GM06990 (cell line): ENCODE measurements at regions not wholly inside any gene's neighbourhood (a gene's known extent, or its start where the extent isn't known, plus 50 kb on each side); places are given as distances from the start of the nearest gene placed in this dataset.

ENCODE experiments used
- DNase-seq: peaks from one replicate; pipeline ENCODE4 v3.0.0-alpha.2; 2011; ENCODE audit not compliant: insufficient read length; ENCODE audit errors: extremely low read depth
- H3K27me3 ChIP-seq: replicated peaks from 2 replicates; pipeline ENCODE4 v1.6.0; 2011; ENCODE audit warnings: low read length; ENCODE audit not compliant: control insufficient read depth, insufficient read depth
- H3K36me3 ChIP-seq: 2 replicates; pipeline ENCODE4 v1.5.1; 2011; ENCODE audit warnings: low read length; ENCODE audit not compliant: control insufficient read depth, insufficient read depth
- H3K4me3 ChIP-seq: replicated peaks from 2 replicates; pipeline ENCODE4 v1.5.1; 2011; ENCODE audit warnings: low read depth, mild to moderate bottlenecking, control low read depth, low read length
- TF ChIP-seq, protein P1 (sequence below): IDR thresholded peaks from 2 replicates; pipeline ENCODE4 v1.5.1; 2011; ENCODE audit warnings: low read length, control low read depth, mild to moderate bottlenecking, inconsistent platforms; ENCODE audit not compliant: insufficient read depth, poor library complexity, severe bottlenecking

GRCh38 chr13:40385858-40386180 is 280.6 kb downstream of the FOXO1 start:
- TF ChIP-seq, protein P1, sequence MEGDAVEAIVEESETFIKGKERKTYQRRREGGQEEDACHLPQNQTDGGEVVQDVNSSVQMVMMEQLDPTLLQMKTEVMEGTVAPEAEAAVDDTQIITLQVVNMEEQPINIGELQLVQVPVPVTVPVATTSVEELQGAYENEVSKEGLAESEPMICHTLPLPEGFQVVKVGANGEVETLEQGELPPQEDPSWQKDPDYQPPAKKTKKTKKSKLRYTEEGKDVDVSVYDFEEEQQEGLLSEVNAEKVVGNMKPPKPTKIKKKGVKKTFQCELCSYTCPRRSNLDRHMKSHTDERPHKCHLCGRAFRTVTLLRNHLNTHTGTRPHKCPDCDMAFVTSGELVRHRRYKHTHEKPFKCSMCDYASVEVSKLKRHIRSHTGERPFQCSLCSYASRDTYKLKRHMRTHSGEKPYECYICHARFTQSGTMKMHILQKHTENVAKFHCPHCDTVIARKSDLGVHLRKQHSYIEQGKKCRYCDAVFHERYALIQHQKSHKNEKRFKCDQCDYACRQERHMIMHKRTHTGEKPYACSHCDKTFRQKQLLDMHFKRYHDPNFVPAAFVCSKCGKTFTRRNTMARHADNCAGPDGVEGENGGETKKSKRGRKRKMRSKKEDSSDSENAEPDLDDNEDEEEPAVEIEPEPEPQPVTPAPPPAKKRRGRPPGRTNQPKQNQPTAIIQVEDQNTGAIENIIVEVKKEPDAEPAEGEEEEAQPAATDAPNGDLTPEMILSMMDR = no peak
- Histone ChIP-seq H3K4me3 (no peak overlapping the region), H3K36me3 (no peaks in the 10 kb centered on the region), H3K27me3 (no peaks in the 10 kb centered on the region)
- DNase-seq = no peak

DNA sequence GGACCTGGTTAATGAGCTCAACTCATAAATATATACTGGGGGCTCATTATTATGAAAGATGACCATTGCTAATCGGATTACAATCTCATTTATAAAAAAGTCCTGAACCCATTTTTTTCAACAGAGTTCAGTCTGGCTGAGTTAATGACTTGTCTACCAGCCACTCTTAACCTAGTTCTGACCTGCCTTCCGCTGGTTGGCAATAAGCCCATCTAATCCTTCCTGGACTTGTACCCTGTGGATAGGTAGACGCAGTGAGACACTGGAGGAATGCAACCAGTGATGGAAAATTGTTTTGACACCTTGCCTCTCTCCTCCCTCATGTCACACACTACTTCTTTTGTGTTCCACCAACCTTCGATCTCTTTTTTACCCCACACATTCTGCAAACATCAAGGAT is 279.9 kb downstream of the FOXO1 start:
- TF ChIP-seq, protein P1 = no peak
- DNase-seq = no peak

DNA sequence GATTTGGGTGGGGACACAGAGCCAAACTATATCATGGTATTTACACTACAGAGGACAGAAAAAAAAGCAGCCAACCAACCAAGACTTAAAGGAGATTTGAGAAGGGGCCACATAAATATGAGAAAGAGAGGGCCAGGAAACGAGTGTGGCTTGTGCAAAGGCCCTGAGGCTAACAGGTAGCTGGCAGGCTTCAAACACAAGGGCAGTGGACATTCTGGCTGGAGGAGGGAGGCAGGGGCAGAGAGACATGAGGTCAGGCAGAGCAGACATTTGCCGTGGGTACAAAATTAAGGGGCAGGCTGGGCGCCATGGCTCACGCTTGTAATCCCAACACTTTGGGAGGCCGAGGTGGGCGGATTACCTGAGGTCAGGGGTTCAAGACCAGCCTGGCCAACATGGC is 278.7 kb downstream of the FOXO1 start:
- H3K27me3 ChIP-seq = no peaks in the 10 kb centered on the region
- TF ChIP-seq, protein P1 = no peak
- H3K36me3 ChIP-seq = no peaks in the 10 kb centered on the region
- DNase-seq = no peak
- no peak overlapping the region for H3K4me3 ChIP-seq

More for the DNA sequence above, 279.9 kb downstream of the FOXO1 start:
- Histone ChIP-seq H3K4me3 (no peak overlapping the region), H3K36me3 (no peaks in the 10 kb centered on the region), H3K27me3 (no peaks in the 10 kb centered on the region)

- no peaks in the 10 kb centered on the region for H3K27me3 ChIP-seq
- TF ChIP-seq, protein P1 = no peak
- peak overlapping the region; percentile 52 for H3K4me3 ChIP-seq
- no peaks in the 10 kb centered on the region for H3K36me3 ChIP-seq
- peak; percentile 76 for DNase-seq
These were observed 277.8 kb downstream of the FOXO1 start for GRCh38 chr13:40388617-40389016.

GRCh38 chr13:40389081-40389641 is 277.3 kb downstream of the FOXO1 start:
- H3K36me3 ChIP-seq = no peaks in the 10 kb centered on the region
- DNase-seq = peak; percentile 20
- TF ChIP-seq, protein P1 = no peak
- H3K27me3 ChIP-seq = no peaks in the 10 kb centered on the region
- H3K4me3 ChIP-seq = peak overlapping the region; percentile 52

DNA sequence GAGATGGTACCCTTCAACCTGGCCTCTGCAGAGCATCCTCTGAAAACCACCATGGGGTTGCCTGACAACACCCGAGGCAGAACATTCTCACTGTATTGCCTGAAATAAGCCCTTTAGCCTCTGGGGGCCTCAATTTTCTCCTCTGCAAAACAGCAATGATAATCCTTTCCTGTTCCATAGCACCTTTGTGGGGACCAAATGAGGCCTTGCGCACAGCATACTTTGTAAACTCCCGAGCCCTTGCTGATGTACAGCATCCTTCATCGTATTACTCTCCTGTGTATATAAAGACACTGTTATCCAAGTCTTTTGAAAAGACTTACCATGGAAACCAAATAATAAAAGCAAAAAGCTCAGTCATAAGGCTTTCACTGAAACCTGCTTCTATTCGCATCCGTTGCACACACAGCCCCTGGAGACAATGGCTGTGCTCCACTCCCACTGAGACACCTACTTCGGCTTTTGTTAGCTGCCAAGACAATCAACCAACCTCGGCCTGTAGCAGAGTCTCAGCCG is 276.0 kb downstream of the FOXO1 start:
- Histone ChIP-seq H3K4me3 (no peak overlapping the region), H3K36me3 (no peaks in the 10 kb centered on the region), H3K27me3 (no peaks in the 10 kb centered on the region)
- TF ChIP-seq, protein P1 = peak; percentile 6
- no peak for DNase-seq
